Uterus (tissue), 3 donors: ENCODE measurements at regions not wholly inside any gene's neighbourhood (a gene's known extent, or its start where the extent isn't known, plus 50 kb on each side); places are given as distances from the start of the nearest gene placed in this dataset.

Experiments
- DNase-seq, 2 donors: peaks; one replicate each; pipeline ENCODE4 v3.0.0-alpha.2; 2019 to 2020
- H3K27ac ChIP-seq, 2 donors: fragments of 200-600 bp; sonication (generic); 1 replicate in 1 of 2; 2 replicates in 1 of 2; pipeline ENCODE4 v1.5.1; 2016 to 2018
- H3K27me3 ChIP-seq, 2 donors: fragments of 200-600 bp; sonication (generic); one replicate each; pipeline ENCODE4 v1.5.1; 2018 to 2019; ENCODE audit warnings: control low read depth in 1 of 2
- H3K36me3 ChIP-seq, 2 donors: fragments of 200-600 bp; sonication (generic); one replicate each; pipeline ENCODE4 v1.5.1; 2019; ENCODE audit warnings: control low read depth in 1 of 2
- H3K4me1 ChIP-seq, 2 donors: fragments of 200-600 bp; sonication (generic); one replicate each; pipeline ENCODE4 v1.5.1; 2018 to 2019; ENCODE audit warnings: control low read depth in 1 of 2
- H3K4me3 ChIP-seq, 2 donors: fragments of 200-600 bp; sonication (generic); 1 replicate in 1 of 2; 2 replicates in 1 of 2; pipeline ENCODE4 v1.5.1; 2018 to 2019; ENCODE audit warnings: mild to moderate bottlenecking in 1 of 2
- H3K9me3 ChIP-seq, 2 donors: fragments of 200-600 bp; sonication (generic); one replicate each; pipeline ENCODE4 v1.5.1; 2019; ENCODE audit warnings: control low read depth in 1 of 2
- POLR2A ChIP-seq, 2 donors: fragments of 450-650 bp; IDR thresholded peaks; one replicate each; pipeline ENCODE4 v1.6.1; 2016; ENCODE audit warnings: antibody characterized with exemption in 2 of 2, mild to moderate bottlenecking in 1 of 2, moderate library complexity in 1 of 2
- intact Hi-C: fragments of 100-400 bp; cut with DNase I; formaldehyde crosslinking; loops from one replicate; pipeline ENCODE4 v1.15.1; 2023; ENCODE audit warnings: low total_unique reads
- TF ChIP-seq, protein P1 (sequence below), 4 experiments: fragments of 200-600 bp in 2 of 4; fragments of 450-650 bp in 2 of 4; sonication (generic) in 2 of 4; IDR thresholded peaks; one replicate each; pipeline ENCODE4 v1.5.1; 2016 to 2019; ENCODE audit warnings: antibody characterized with exemption in 4 of 4, mild to moderate bottlenecking in 2 of 4, moderate library complexity in 1 of 4
- donor health status: DM: yes; HTN: yes; CAD: no.

DNA sequence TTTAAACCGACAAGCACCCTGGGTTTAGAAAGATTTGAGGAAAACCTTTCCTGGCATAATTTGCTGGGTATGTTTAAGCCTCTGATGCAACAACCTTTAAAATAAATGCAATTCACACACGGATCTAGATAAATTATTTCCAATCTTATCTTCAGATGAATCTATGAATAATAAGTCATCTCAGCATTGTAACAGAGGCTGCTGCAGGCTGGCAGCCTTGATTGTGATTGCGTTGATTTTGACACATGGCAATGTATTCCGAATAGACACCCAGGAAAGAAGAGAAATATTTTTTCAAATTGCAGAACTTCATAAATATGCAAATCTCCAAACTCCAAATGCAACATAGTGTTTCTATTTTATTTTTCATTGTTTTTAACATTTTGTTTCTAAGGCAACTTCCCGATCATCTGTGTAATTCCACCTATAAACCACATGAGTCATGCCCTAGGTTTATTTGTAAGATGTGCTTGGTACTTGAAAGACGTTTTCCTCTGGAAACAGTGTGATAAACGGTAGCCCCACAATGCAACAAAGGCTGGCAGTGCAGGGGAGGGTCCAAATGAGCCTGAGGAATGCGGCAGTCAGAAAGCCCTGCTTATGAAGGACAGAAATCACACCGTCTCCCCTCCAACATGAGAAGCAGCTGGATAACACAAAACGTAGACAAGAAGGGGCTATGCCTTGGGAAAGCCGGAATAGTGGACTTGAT lies 359.0 kb downstream of the BRD1 start:
- H3K9me3 ChIP-seq = no peaks in the 10 kb centered on the region
- no peak for TF ChIP-seq POLR2A (IDR thresholded peaks at IDR 0.05)
- TF ChIP-seq, protein P1, sequence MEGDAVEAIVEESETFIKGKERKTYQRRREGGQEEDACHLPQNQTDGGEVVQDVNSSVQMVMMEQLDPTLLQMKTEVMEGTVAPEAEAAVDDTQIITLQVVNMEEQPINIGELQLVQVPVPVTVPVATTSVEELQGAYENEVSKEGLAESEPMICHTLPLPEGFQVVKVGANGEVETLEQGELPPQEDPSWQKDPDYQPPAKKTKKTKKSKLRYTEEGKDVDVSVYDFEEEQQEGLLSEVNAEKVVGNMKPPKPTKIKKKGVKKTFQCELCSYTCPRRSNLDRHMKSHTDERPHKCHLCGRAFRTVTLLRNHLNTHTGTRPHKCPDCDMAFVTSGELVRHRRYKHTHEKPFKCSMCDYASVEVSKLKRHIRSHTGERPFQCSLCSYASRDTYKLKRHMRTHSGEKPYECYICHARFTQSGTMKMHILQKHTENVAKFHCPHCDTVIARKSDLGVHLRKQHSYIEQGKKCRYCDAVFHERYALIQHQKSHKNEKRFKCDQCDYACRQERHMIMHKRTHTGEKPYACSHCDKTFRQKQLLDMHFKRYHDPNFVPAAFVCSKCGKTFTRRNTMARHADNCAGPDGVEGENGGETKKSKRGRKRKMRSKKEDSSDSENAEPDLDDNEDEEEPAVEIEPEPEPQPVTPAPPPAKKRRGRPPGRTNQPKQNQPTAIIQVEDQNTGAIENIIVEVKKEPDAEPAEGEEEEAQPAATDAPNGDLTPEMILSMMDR (IDR thresholded peaks at IDR 0.05) = no peak
- no peak overlapping the region for H3K4me3 ChIP-seq
- no peaks in the 10 kb centered on the region for H3K27me3 ChIP-seq
- no peaks in the 10 kb centered on the region for H3K36me3 ChIP-seq
- H3K4me1 ChIP-seq = no peaks in the 10 kb centered on the region
- no peak for DNase-seq
- intact Hi-C loops = no loop called here
- no peak overlapping the region for H3K27ac ChIP-seq

DNA sequence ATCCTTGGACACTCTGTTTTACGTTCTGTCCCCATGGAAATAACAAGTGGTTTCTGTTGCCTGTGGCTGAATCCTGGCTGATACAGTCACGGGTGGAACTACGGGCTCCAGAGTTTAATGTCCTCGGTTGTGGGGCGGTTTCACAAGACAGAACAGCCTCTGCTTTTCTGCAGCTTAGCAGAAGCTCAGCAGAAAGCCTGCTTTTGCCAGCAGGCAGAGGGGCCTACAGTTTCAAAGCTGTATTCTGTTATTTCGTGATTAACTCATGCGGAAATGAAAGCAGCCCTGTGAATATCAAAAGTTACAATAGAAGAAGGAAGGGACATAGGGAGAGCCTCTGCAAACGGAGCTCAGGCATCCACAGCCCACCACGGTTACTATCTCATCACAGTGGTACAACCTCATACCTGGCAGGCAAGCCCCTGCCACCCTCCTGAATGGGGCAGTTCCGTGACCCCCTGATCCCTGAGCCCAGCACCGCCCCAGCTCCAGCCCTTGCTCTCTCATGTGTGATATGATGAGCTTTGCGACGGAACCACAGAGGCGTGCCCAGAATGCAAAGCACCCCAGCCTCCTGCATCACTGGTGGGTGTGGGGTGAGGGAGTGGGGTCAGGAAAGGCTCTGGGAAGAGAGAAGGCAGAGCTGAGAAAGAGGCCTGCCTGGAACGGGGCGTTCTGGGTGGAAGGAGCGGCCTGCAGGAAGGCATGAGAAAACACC lies 360.6 kb downstream of the BRD1 start:
- Histone ChIP-seq H3K36me3 (no peaks in the 10 kb centered on the region), H3K9me3 (no peaks in the 10 kb centered on the region), H3K4me3 (no peak overlapping the region), H3K27ac (no peak overlapping the region), H3K4me1 (no peaks in the 10 kb centered on the region), H3K27me3 (no peaks in the 10 kb centered on the region)
- TF ChIP-seq POLR2A (IDR thresholded peaks at IDR 0.05) = no peak
- TF ChIP-seq, protein P1 (IDR thresholded peaks at IDR 0.05) = no peak
- DNase-seq = no peak
- intact Hi-C loops = no loop called here

DNA sequence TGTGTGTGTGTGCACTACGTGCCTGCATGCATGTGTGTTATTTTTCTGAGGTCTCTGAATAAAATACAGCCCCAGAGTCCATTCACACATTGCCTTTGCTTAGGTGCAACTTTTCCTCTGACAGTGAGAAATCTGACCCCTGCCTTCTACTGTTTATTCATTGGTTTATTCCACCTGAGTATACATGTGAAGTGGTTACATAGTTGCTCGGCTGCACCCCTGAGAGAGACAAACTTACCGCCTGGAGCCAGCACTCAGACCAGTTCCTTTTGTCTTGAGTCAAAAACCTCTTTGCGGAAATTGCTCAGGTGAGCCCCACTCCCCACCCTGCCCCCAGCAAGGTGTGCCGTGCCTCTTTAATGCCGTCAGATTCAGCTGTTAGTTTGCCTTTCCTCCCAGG lies 363.6 kb downstream of the BRD1 start:
- no peak overlapping the region for H3K4me3 ChIP-seq
- H3K27ac ChIP-seq = no peak overlapping the region
- H3K4me1 ChIP-seq = no peaks in the 10 kb centered on the region
- H3K9me3 ChIP-seq = no peaks in the 10 kb centered on the region
- H3K36me3 ChIP-seq = no peaks in the 10 kb centered on the region
- no peak for DNase-seq
- no peaks in the 10 kb centered on the region for H3K27me3 ChIP-seq
- no peak for TF ChIP-seq POLR2A (IDR thresholded peaks at IDR 0.05)
- TF ChIP-seq, protein P1 (IDR thresholded peaks at IDR 0.05) = no peak
- intact Hi-C loops = no loop called here

DNA sequence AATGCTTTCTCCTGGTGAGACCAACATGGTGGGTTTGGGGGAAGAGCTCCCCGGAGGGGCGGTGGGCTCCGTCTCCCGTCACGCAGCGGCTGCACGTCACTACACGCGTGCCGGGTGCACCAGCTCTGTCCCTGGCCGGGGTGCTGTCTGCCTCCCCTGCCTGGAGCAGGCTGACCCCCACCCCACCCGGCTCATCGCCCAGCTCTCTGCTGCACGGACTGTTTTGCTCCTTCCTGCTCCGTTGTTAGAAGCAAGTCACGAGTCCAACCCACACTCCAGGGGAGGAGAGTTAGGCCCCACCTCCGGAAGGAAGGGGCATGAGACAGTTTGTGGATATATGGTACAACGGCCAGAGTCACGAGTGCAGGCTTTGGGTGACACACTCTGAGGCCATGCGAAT lies 364.9 kb downstream of the BRD1 start:
- Histone ChIP-seq H3K4me1 (no peaks in the 10 kb centered on the region), H3K36me3 (no peaks in the 10 kb centered on the region), H3K27ac (no peak overlapping the region), H3K4me3 (no peak overlapping the region), H3K27me3 (no peaks in the 10 kb centered on the region), H3K9me3 (no peaks in the 10 kb centered on the region)
- no peak for DNase-seq
- no peak for TF ChIP-seq POLR2A (IDR thresholded peaks at IDR 0.05)
- TF ChIP-seq, protein P1 (IDR thresholded peaks at IDR 0.05) = no peak
- intact Hi-C loops = no loop called here

DNA sequence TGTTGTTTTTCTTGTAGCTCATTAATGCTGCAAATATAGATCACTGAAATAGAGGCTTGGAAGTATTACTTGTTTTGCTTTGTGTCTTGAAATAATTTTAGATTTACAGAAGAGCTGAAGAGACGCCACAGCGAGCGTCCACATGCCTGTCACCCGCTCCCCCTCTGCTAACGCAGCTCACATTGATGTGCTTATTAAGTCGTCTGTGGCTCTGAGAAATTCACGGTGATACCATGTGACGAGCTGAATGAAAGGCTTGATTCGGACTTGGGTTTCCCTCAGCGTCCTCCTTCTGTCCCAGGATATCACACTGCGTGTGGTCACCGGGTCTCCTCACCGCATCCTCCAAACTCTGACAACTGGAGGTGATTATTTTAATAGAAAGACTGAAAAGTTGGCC lies 365.4 kb downstream of the BRD1 start:
- no peak for DNase-seq

More for the DNA sequence above, 365.4 kb downstream of the BRD1 start:
- Histone ChIP-seq H3K36me3 (no peaks in the 10 kb centered on the region), H3K9me3 (no peaks in the 10 kb centered on the region), H3K27me3 (peaks cover 0 to 1% of the 10 kb centered on the region in 2 donors), H3K4me1 (no peaks in the 10 kb centered on the region), H3K4me3 (no peak overlapping the region), H3K27ac (no peak overlapping the region)
- intact Hi-C loops = no loop called here
- TF ChIP-seq POLR2A (IDR thresholded peaks at IDR 0.05) = no peak
- TF ChIP-seq, protein P1 (IDR thresholded peaks at IDR 0.05) = no peak
